ENCODE measurements at regions not wholly inside any gene's neighbourhood (a gene's known extent, or its start where the extent isn't known, plus 50 kb on each side); places are given as distances from the start of the nearest gene placed in this dataset.

- no peak for TF ChIP-seq TEAD4 (IDR thresholded peaks at IDR 0.05)
- no peak for TF ChIP-seq RAD21 (IDR thresholded peaks at IDR 0.05; ENCODE audit: low read depth)
- TF ChIP-seq TAF1 (IDR thresholded peaks at IDR 0.05; ENCODE audit: low read depth): no peak
- no peak for TF ChIP-seq ZBTB7A (IDR thresholded peaks at IDR 0.05; ENCODE audit: low read depth)
- TF ChIP-seq REST (IDR thresholded peaks at IDR 0.05; ENCODE audit: low read depth): no peak
- TF ChIP-seq FOXM1 (IDR thresholded peaks at IDR 0.05; ENCODE audit: borderline replicate concordance, low read depth): no peak
- TF ChIP-seq NFIC (IDR thresholded peaks at IDR 0.05): no peak
- no peak for TF ChIP-seq CEBPB (IDR thresholded peaks at IDR 0.05)
- no peak for TF ChIP-seq EP300 (IDR thresholded peaks at IDR 0.05; ENCODE audit: borderline replicate concordance)
- no peak for TF ChIP-seq EGR1 (IDR thresholded peaks at IDR 0.05)
- no peak for TF ChIP-seq CREB1 (IDR thresholded peaks at IDR 0.05; ENCODE audit: low read depth)
- no peak for TF ChIP-seq TCF12 (IDR thresholded peaks at IDR 0.05; ENCODE audit: low read depth)
Observed at GRCh38 chr12:58314610-58315009, 373.2 kb downstream of the ATP23 start.

DNA sequence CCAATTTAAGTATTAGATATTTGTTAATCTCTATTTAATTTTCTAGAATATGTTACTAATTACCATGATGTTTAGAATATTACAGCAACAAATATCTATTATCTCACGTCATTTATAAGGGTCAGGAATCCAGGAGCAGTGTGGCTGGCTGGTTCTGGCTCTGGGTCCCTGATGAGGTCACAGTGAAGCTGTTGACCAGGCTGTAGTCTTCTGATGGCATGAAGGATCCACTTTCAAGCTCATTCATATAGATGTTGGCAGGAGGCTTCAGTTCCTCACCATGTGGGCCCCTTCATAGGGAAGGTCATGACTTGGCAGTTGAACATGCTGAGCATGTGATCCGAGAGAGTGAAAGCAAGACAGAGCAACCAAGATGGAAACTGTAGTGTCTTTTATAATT lies 375.6 kb downstream of the ATP23 start:
- TF ChIP-seq FOXM1 (IDR thresholded peaks at IDR 0.05; ENCODE audit: borderline replicate concordance, low read depth): no peak
- TF ChIP-seq NFIC (IDR thresholded peaks at IDR 0.05): no peak
- no peak for TF ChIP-seq REST (IDR thresholded peaks at IDR 0.05; ENCODE audit: low read depth)
- TF ChIP-seq EP300 (IDR thresholded peaks at IDR 0.05; ENCODE audit: borderline replicate concordance): no peak
- TF ChIP-seq, protein P1, sequence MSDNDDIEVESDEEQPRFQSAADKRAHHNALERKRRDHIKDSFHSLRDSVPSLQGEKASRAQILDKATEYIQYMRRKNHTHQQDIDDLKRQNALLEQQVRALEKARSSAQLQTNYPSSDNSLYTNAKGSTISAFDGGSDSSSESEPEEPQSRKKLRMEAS (IDR thresholded peaks at IDR 0.05): no peak
- no peak for TF ChIP-seq USF1 (IDR thresholded peaks at IDR 0.05)
- no peak for TF ChIP-seq CEBPB (IDR thresholded peaks at IDR 0.05)
- TF ChIP-seq TCF12 (IDR thresholded peaks at IDR 0.05; ENCODE audit: low read depth): no peak
- no peak for TF ChIP-seq TAF1 (IDR thresholded peaks at IDR 0.05; ENCODE audit: low read depth)
- TF ChIP-seq RAD21 (IDR thresholded peaks at IDR 0.05; ENCODE audit: low read depth): no peak
- TF ChIP-seq CREB1 (IDR thresholded peaks at IDR 0.05; ENCODE audit: low read depth): no peak
- TF ChIP-seq EGR1 (IDR thresholded peaks at IDR 0.05): no peak

DNA sequence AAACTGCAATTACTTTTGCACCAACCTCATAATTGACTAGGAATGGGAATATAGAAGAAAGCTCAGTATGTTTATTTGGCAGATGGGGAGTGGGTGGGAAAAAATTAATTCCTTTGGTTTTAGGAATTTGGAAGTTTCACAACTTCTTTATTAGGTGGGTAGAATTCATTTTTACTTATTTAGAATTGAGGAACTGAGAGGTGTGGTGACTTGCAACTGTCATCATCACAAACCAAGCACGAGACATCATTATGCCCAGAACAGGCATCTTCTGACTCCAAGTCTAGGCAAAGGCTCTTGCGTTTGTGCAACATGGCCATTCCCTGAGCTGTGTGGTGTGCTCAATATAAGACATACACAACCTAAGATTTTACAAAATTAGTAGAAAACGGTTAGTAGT lies 380.0 kb downstream of the ATP23 start:
- TF ChIP-seq CEBPB (IDR thresholded peaks at IDR 0.05) (no peak), TAF1 (IDR thresholded peaks at IDR 0.05; ENCODE audit: low read depth) (no peak), YY1 (IDR thresholded peaks at IDR 0.05; ENCODE audit: low read depth) (no peak), RAD21 (IDR thresholded peaks at IDR 0.05; ENCODE audit: low read depth) (no peak), TEAD4 (IDR thresholded peaks at IDR 0.05) (no peak), TCF12 (IDR thresholded peaks at IDR 0.05; ENCODE audit: low read depth) (no peak), ZBTB7A (IDR thresholded peaks at IDR 0.05; ENCODE audit: low read depth) (no peak), EP300 (IDR thresholded peaks at IDR 0.05; ENCODE audit: borderline replicate concordance) (no peak), USF1 (IDR thresholded peaks at IDR 0.05) (no peak), CREB1 (IDR thresholded peaks at IDR 0.05; ENCODE audit: low read depth) (no peak)
- TF ChIP-seq, protein P1 (IDR thresholded peaks at IDR 0.05): no peak

GRCh38 chr12:58323676-58324075 lies 382.3 kb downstream of the ATP23 start:
- TF ChIP-seq TAF1 (IDR thresholded peaks at IDR 0.05; ENCODE audit: low read depth) (no peak), YY1 (IDR thresholded peaks at IDR 0.05; ENCODE audit: low read depth) (no peak), CEBPB (IDR thresholded peaks at IDR 0.05) (no peak), TEAD4 (IDR thresholded peaks at IDR 0.05) (no peak), RAD21 (IDR thresholded peaks at IDR 0.05; ENCODE audit: low read depth) (no peak), EGR1 (IDR thresholded peaks at IDR 0.05) (no peak), CREB1 (IDR thresholded peaks at IDR 0.05; ENCODE audit: low read depth) (no peak)
- TF ChIP-seq, protein P1 (IDR thresholded peaks at IDR 0.05): no peak

DNA sequence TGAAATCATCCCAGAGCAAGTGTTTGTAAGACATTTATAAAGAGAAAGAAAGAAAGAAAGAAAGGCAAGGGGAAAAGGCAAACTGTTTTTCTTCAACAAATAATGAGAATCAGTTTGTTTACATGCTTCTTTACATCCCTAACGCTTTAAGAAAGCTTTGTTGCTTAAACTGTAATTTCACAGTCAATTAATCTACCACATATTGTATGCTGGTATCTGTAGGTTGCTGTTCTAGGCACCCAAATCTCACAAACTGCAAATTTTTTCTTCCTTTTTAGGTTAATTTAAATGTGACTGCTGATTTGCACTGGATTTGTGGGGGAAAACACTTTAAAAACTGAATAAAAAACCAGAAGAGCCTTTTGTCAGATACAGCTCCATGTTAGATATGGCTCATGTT lies 384.2 kb downstream of the ATP23 start:
- TF ChIP-seq USF1 (IDR thresholded peaks at IDR 0.05) (no peak), EP300 (IDR thresholded peaks at IDR 0.05; ENCODE audit: borderline replicate concordance) (no peak)

DNA sequence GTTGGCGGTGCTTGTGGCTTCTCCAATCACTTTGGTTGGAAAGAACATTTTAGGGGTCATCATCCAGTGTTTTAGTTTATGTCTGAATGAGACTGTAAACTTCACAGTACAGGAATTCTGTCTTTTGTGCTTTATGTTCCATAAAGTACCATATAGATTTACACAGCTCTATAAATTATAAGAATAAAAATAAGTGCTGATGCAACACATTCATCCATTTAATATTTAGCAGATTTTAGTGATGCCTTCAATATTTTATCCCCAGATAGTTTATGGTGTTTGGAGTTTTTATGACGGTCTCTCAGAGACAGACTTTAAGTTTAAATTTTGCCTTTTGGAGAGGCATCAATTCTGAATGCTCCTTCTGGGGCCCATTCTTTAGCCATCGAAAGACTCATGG lies 385.2 kb downstream of the ATP23 start:
- TF ChIP-seq ZBTB7A (IDR thresholded peaks at IDR 0.05; ENCODE audit: low read depth) (no peak), FOXM1 (IDR thresholded peaks at IDR 0.05; ENCODE audit: borderline replicate concordance, low read depth) (no peak), TEAD4 (IDR thresholded peaks at IDR 0.05) (no peak), TCF12 (IDR thresholded peaks at IDR 0.05; ENCODE audit: low read depth) (no peak), EP300 (IDR thresholded peaks at IDR 0.05; ENCODE audit: borderline replicate concordance) (no peak), TAF1 (IDR thresholded peaks at IDR 0.05; ENCODE audit: low read depth) (no peak), REST (IDR thresholded peaks at IDR 0.05; ENCODE audit: low read depth) (no peak), NFIC (IDR thresholded peaks at IDR 0.05) (no peak), CREB1 (IDR thresholded peaks at IDR 0.05; ENCODE audit: low read depth) (no peak), CEBPB (IDR thresholded peaks at IDR 0.05) (no peak), RAD21 (IDR thresholded peaks at IDR 0.05; ENCODE audit: low read depth) (no peak), USF1 (IDR thresholded peaks at IDR 0.05) (no peak), EGR1 (IDR thresholded peaks at IDR 0.05) (no peak), YY1 (IDR thresholded peaks at IDR 0.05; ENCODE audit: low read depth) (no peak)
- TF ChIP-seq, protein P1 (IDR thresholded peaks at IDR 0.05): no peak

All from Ishikawa (cell line).